ENCODE measurements at regions not wholly inside any gene's neighbourhood (a gene's known extent, or its start where the extent isn't known, plus 50 kb on each side); places are given as distances from the start of the nearest gene placed in this dataset.

- Histone ChIP-seq H3K27me3 (ENCODE audit: insufficient read depth, low read length, poor library complexity, severe bottlenecking) (no peaks in the 10 kb centered on the region), H3K9me3 (ENCODE audit: insufficient read depth, low read depth, low read length) (no peaks in the 10 kb centered on the region), H3K4me2 (ENCODE audit: low read depth, low read length, poor library complexity, severe bottlenecking) (peak overlapping the region; percentile 14), H3K9me2 (replicated peaks; ENCODE audit: low read depth, low read length) (no peaks in the 10 kb centered on the region), H4K20me1 (ENCODE audit: insufficient read depth, low read length, poor library complexity, severe bottlenecking) (no peaks in the 10 kb centered on the region), H3F3A (ENCODE audit: low read depth) (no peaks in the 10 kb centered on the region), H3K36me3 (ENCODE audit: insufficient read depth, low read length) (no peaks in the 10 kb centered on the region), H3K4me3 (ENCODE audit: low read length, poor library complexity, severe bottlenecking) (no peak overlapping the region), H3K79me2 (ENCODE audit: insufficient read depth, low read length) (no peaks in the 10 kb centered on the region), H3K4me1 (ENCODE audit: insufficient read depth, low read length, poor library complexity, severe bottlenecking) (peaks cover 15% of the 10 kb centered on the region), H2AFZ (ENCODE audit: low read length) (peak overlapping the region; percentile 84), H3K9ac (ENCODE audit: low read depth, low read length, poor library complexity, severe bottlenecking) (no peak overlapping the region)
- TF ChIP-seq EZH2phosphoT487 (IDR thresholded peaks at IDR 0.05; ENCODE audit: borderline replicate concordance): no peak
- TF ChIP-seq CTCF (conservative IDR thresholded peaks at IDR 0.05; ENCODE audit: low read length): no peak
Measured at GRCh38 chr6:134519465-134519864, 201.6 kb upstream of the SGK1 start.

GRCh38 chr6:134517868-134518267 is 200.0 kb upstream of the SGK1 start:
- TF ChIP-seq CTCF (conservative IDR thresholded peaks at IDR 0.05; ENCODE audit: low read length): no peak
- no peak for TF ChIP-seq EZH2phosphoT487 (IDR thresholded peaks at IDR 0.05; ENCODE audit: borderline replicate concordance)
- Histone ChIP-seq H3K9ac (ENCODE audit: low read depth, low read length, poor library complexity, severe bottlenecking) (no peak overlapping the region), H3K79me2 (ENCODE audit: insufficient read depth, low read length) (no peaks in the 10 kb centered on the region), H3F3A (ENCODE audit: low read depth) (no peaks in the 10 kb centered on the region), H2AFZ (ENCODE audit: low read length) (no peak overlapping the region), H3K9me3 (ENCODE audit: insufficient read depth, low read depth, low read length) (no peaks in the 10 kb centered on the region), H3K36me3 (ENCODE audit: insufficient read depth, low read length) (no peaks in the 10 kb centered on the region), H3K4me3 (ENCODE audit: low read length, poor library complexity, severe bottlenecking) (no peak overlapping the region), H4K20me1 (ENCODE audit: insufficient read depth, low read length, poor library complexity, severe bottlenecking) (no peaks in the 10 kb centered on the region), H3K4me1 (ENCODE audit: insufficient read depth, low read length, poor library complexity, severe bottlenecking) (peaks cover 15% of the 10 kb centered on the region), H3K27me3 (ENCODE audit: insufficient read depth, low read length, poor library complexity, severe bottlenecking) (no peaks in the 10 kb centered on the region), H3K9me2 (replicated peaks; ENCODE audit: low read depth, low read length) (no peaks in the 10 kb centered on the region), H3K4me2 (ENCODE audit: low read depth, low read length, poor library complexity, severe bottlenecking) (no peak overlapping the region)

- H2AFZ ChIP-seq (ENCODE audit: low read length): no peak overlapping the region
- H3K4me2 ChIP-seq (ENCODE audit: low read depth, low read length, poor library complexity, severe bottlenecking): no peak overlapping the region
- H4K20me1 ChIP-seq (ENCODE audit: insufficient read depth, low read length, poor library complexity, severe bottlenecking): no peaks in the 10 kb centered on the region
- H3K9me3 ChIP-seq (ENCODE audit: insufficient read depth, low read depth, low read length): no peaks in the 10 kb centered on the region
- H3K27me3 ChIP-seq (ENCODE audit: insufficient read depth, low read length, poor library complexity, severe bottlenecking): no peaks in the 10 kb centered on the region
- no peaks in the 10 kb centered on the region for H3K79me2 ChIP-seq (ENCODE audit: insufficient read depth, low read length)
- no peak overlapping the region for H3K9ac ChIP-seq (ENCODE audit: low read depth, low read length, poor library complexity, severe bottlenecking)
- TF ChIP-seq CTCF (conservative IDR thresholded peaks at IDR 0.05; ENCODE audit: low read length) (no peak), EZH2phosphoT487 (IDR thresholded peaks at IDR 0.05; ENCODE audit: borderline replicate concordance) (no peak)
- no peaks in the 10 kb centered on the region for H3F3A ChIP-seq (ENCODE audit: low read depth)
- H3K4me3 ChIP-seq (ENCODE audit: low read length, poor library complexity, severe bottlenecking): no peak overlapping the region
- no peaks in the 10 kb centered on the region for H3K9me2 ChIP-seq (replicated peaks; ENCODE audit: low read depth, low read length)
- H3K36me3 ChIP-seq (ENCODE audit: insufficient read depth, low read length): no peaks in the 10 kb centered on the region
- peaks cover 15% of the 10 kb centered on the region for H3K4me1 ChIP-seq (ENCODE audit: insufficient read depth, low read length, poor library complexity, severe bottlenecking)
Measured at GRCh38 chr6:134517145-134517658, 199.3 kb upstream of the SGK1 start.

Data from Loucy (cell line).